SK-N-SH (cell line): ENCODE measurements at regions not wholly inside any gene's neighbourhood (a gene's known extent, or its start where the extent isn't known, plus 50 kb on each side); places are given as distances from the start of the nearest gene placed in this dataset.

Source experiments
- FOXJ3 ChIP-seq: sonication (generic); formaldehyde crosslinking; IDR thresholded peaks from 2 replicates; pipeline ENCODE4 v1.5.1; 2020; ENCODE audit warnings: mild to moderate bottlenecking, missing genetic modification reagents
- MXI1 ChIP-seq: IDR thresholded peaks from 2 replicates; pipeline ENCODE4 v1.6.1; 2012; ENCODE audit warnings: mild to moderate bottlenecking, low read depth, low read length, improper control_type of control experiment
- YY1 ChIP-seq: IDR thresholded peaks from 2 replicates; pipeline ENCODE4 v1.4.0; 2012; ENCODE audit warnings: low read depth, mild to moderate bottlenecking
- TF ChIP-seq, protein P1 (sequence below): fragments of 200-600 bp; sonication (generic); IDR thresholded peaks from 2 replicates; pipeline ENCODE4 v1.6.1; 2017; ENCODE audit warnings: antibody characterized with exemption, mild to moderate bottlenecking, moderate library complexity

DNA sequence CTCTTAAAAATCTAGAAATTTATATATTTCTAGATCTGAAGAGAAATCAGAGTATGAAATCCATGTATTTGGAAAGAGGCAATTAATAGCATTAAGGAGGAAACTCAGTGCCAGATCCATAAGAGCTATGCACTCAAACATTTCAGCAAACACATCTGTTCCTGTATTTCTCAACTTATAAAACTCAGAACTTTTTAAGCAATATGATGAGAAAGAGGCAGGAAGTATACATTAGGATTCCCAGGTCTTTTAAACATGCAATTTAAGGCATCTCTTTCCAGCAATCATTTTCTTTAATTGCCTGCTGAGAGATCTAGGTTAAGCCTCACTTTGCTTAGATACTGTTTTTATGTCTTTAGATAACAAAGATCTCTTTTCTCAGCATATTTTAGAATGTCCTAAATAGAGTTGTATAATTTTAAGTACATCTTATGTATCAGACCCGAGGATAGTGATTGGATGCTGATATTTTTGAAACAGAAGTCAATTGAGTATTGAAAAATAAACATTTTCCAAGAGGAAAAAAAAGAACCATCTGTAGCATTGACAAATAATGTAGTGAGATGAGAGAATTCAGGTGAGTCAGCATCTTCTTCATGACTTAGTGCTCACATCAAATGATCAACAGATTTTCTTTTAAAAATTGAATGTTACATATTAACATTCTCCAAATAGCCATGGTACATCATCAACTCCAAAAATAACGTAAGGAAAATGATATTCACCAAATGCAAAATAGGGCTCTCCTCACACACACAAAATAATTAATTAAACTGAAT lies 461.4 kb upstream of the NOX3 start:
- TF ChIP-seq, protein P1, sequence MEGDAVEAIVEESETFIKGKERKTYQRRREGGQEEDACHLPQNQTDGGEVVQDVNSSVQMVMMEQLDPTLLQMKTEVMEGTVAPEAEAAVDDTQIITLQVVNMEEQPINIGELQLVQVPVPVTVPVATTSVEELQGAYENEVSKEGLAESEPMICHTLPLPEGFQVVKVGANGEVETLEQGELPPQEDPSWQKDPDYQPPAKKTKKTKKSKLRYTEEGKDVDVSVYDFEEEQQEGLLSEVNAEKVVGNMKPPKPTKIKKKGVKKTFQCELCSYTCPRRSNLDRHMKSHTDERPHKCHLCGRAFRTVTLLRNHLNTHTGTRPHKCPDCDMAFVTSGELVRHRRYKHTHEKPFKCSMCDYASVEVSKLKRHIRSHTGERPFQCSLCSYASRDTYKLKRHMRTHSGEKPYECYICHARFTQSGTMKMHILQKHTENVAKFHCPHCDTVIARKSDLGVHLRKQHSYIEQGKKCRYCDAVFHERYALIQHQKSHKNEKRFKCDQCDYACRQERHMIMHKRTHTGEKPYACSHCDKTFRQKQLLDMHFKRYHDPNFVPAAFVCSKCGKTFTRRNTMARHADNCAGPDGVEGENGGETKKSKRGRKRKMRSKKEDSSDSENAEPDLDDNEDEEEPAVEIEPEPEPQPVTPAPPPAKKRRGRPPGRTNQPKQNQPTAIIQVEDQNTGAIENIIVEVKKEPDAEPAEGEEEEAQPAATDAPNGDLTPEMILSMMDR: no peak
- no peak for TF ChIP-seq FOXJ3 (CRISPR knock-in tag)
- TF ChIP-seq YY1: no peak
- no peak for TF ChIP-seq MXI1
